Hepatocyte (in vitro differentiated cells): ENCODE measurements at regions not wholly inside any gene's neighbourhood (a gene's known extent, or its start where the extent isn't known, plus 50 kb on each side); places are given as distances from the start of the nearest gene placed in this dataset.

Source experiments
- CTCF ChIP-seq: fragments of 200-600 bp; sonication (generic); IDR thresholded peaks from 2 replicates; pipeline ENCODE4 v1.5.1; 2016; ENCODE audit warnings: antibody characterized with exemption, mild to moderate bottlenecking; ENCODE audit not compliant: poor library complexity
- EZH2 ChIP-seq: fragments of 200-600 bp; sonication (generic); IDR thresholded peaks from 2 replicates; pipeline ENCODE4 v1.6.1; 2016; ENCODE audit warnings: antibody characterized with exemption, mild to moderate bottlenecking, borderline replicate concordance
- EZH2phosphoT487 ChIP-seq: fragments of 200-600 bp; sonication (generic); IDR thresholded peaks from one replicate; pipeline ENCODE4 v1.6.1; 2018; ENCODE audit warnings: antibody characterized with exemption, mild to moderate bottlenecking, low read depth, moderate library complexity; ENCODE audit not compliant: unreplicated experiment, severe bottlenecking

DNA sequence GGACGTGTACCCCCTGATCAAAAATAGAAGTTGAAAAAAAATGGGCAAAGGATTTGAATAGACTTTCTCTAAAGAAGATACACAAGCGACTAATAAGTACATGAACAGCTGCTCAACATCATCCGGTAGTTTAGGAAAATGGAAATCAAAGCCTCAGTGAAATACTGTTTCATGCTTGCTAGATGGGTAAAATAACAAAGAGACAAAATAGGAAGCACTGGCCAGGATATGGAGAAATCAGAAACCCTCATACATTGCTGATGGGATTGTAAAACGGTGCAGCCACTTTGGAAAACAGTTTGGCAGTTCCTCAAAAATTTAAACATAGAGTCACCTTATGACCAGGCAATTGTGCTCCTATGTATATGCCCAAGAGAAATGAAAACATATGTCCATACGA is 65.0 kb upstream of the SUB1 start:
- TF ChIP-seq CTCF (no peak), EZH2 (no peak), EZH2phosphoT487 (no peak)
